Uterus (tissue), 3 donors: ENCODE measurements at regions not wholly inside any gene's neighbourhood (a gene's known extent, or its start where the extent isn't known, plus 50 kb on each side); places are given as distances from the start of the nearest gene placed in this dataset.

Experiments
- DNase-seq, 2 donors: peaks; one replicate each; pipeline ENCODE4 v3.0.0-alpha.2; 2019 to 2020
- H3K27ac ChIP-seq, 2 donors: fragments of 200-600 bp; sonication (generic); 1 replicate in 1 of 2; 2 replicates in 1 of 2; pipeline ENCODE4 v1.5.1; 2016 to 2018
- H3K27me3 ChIP-seq, 2 donors: fragments of 200-600 bp; sonication (generic); one replicate each; pipeline ENCODE4 v1.5.1; 2018 to 2019; ENCODE audit warnings: control low read depth in 1 of 2
- H3K36me3 ChIP-seq, 2 donors: fragments of 200-600 bp; sonication (generic); one replicate each; pipeline ENCODE4 v1.5.1; 2019; ENCODE audit warnings: control low read depth in 1 of 2
- H3K4me1 ChIP-seq, 2 donors: fragments of 200-600 bp; sonication (generic); one replicate each; pipeline ENCODE4 v1.5.1; 2018 to 2019; ENCODE audit warnings: control low read depth in 1 of 2
- H3K4me3 ChIP-seq, 2 donors: fragments of 200-600 bp; sonication (generic); 1 replicate in 1 of 2; 2 replicates in 1 of 2; pipeline ENCODE4 v1.5.1; 2018 to 2019; ENCODE audit warnings: mild to moderate bottlenecking in 1 of 2
- H3K9me3 ChIP-seq, 2 donors: fragments of 200-600 bp; sonication (generic); one replicate each; pipeline ENCODE4 v1.5.1; 2019; ENCODE audit warnings: control low read depth in 1 of 2
- CTCF ChIP-seq, 4 experiments: fragments of 200-600 bp in 2 of 4; fragments of 450-650 bp in 2 of 4; sonication (generic) in 2 of 4; IDR thresholded peaks; one replicate each; pipeline ENCODE4 v1.5.1; 2016 to 2019; ENCODE audit warnings: antibody characterized with exemption in 4 of 4, mild to moderate bottlenecking in 2 of 4, moderate library complexity in 1 of 4
- POLR2A ChIP-seq, 2 donors: fragments of 450-650 bp; IDR thresholded peaks; one replicate each; pipeline ENCODE4 v1.6.1; 2016; ENCODE audit warnings: antibody characterized with exemption in 2 of 2, mild to moderate bottlenecking in 1 of 2, moderate library complexity in 1 of 2
- intact Hi-C: fragments of 100-400 bp; cut with DNase I; formaldehyde crosslinking; loops from one replicate; pipeline ENCODE4 v1.15.1; 2023; ENCODE audit warnings: low total_unique reads
- donor health status: DM: yes; HTN: yes; CAD: no.

- DNase-seq, result no peak
- intact Hi-C loops, result no loop called here
- Histone ChIP-seq H3K4me3 (no peak overlapping the region), H3K27me3 (no peaks in the 10 kb centered on the region), H3K36me3 (no peaks in the 10 kb centered on the region), H3K4me1 (no peaks in the 10 kb centered on the region), H3K9me3 (no peaks in the 10 kb centered on the region), H3K27ac (no peak overlapping the region)
- TF ChIP-seq POLR2A (IDR thresholded peaks at IDR 0.05) (no peak), CTCF (IDR thresholded peaks at IDR 0.05) (no peak)
These were observed 59.5 kb downstream of the PLEKHG1 start for GRCh38 chr6:150659046-150659763.

GRCh38 chr6:150661216-150662007 is 61.7 kb downstream of the PLEKHG1 start:
- TF ChIP-seq CTCF (IDR thresholded peaks at IDR 0.05) (no peak), POLR2A (IDR thresholded peaks at IDR 0.05) (no peak)
- Histone ChIP-seq H3K4me1 (no peaks in the 10 kb centered on the region), H3K4me3 (no peak overlapping the region), H3K36me3 (no peaks in the 10 kb centered on the region), H3K27ac (no peak overlapping the region), H3K9me3 (no peaks in the 10 kb centered on the region), H3K27me3 (no peaks in the 10 kb centered on the region)
- intact Hi-C loops, result no loop called here
- DNase-seq, result no peak

GRCh38 chr6:150662814-150663213 is 63.1 kb downstream of the PLEKHG1 start:
- H3K4me3 ChIP-seq, result no peak overlapping the region
- H3K4me1 ChIP-seq, result peaks cover 0 to 7% of the 10 kb centered on the region in 2 donors
- intact Hi-C loops, result no loop called here
- no peaks in the 10 kb centered on the region for H3K27me3 ChIP-seq
- no peak for TF ChIP-seq POLR2A (IDR thresholded peaks at IDR 0.05)
- no peak for TF ChIP-seq CTCF (IDR thresholded peaks at IDR 0.05)
- no peak for DNase-seq
- H3K36me3 ChIP-seq, result no peaks in the 10 kb centered on the region
- no peak overlapping the region for H3K27ac ChIP-seq
- H3K9me3 ChIP-seq, result no peaks in the 10 kb centered on the region

- H3K27ac ChIP-seq, result no peak overlapping the region
- DNase-seq, result no peak
- TF ChIP-seq POLR2A (IDR thresholded peaks at IDR 0.05), result no peak
- TF ChIP-seq CTCF (IDR thresholded peaks at IDR 0.05), result no peak
- peaks cover 7 to 15% of the 10 kb centered on the region in 2 donors for H3K4me1 ChIP-seq
- no peak overlapping the region for H3K4me3 ChIP-seq
- H3K36me3 ChIP-seq, result no peaks in the 10 kb centered on the region
- H3K9me3 ChIP-seq, result no peaks in the 10 kb centered on the region
- intact Hi-C loops, result no loop called here
- no peaks in the 10 kb centered on the region for H3K27me3 ChIP-seq
These were observed 64.4 kb downstream of the PLEKHG1 start for GRCh38 chr6:150664091-150664490.

GRCh38 chr6:150666071-150666470 is 66.4 kb downstream of the PLEKHG1 start:
- intact Hi-C loops, result no loop called here
- H3K27ac ChIP-seq, result no peak overlapping the region
- H3K4me1 ChIP-seq, result peaks cover 7 to 15% of the 10 kb centered on the region in 2 donors
- H3K27me3 ChIP-seq, result no peaks in the 10 kb centered on the region
- H3K36me3 ChIP-seq, result no peaks in the 10 kb centered on the region
- H3K4me3 ChIP-seq, result no peak overlapping the region
- no peak for TF ChIP-seq POLR2A (IDR thresholded peaks at IDR 0.05)
- no peak for TF ChIP-seq CTCF (IDR thresholded peaks at IDR 0.05)
- H3K9me3 ChIP-seq, result no peaks in the 10 kb centered on the region
- DNase-seq, result no peak
